ENCODE measurements at regions not wholly inside any gene's neighbourhood (a gene's known extent, or its start where the extent isn't known, plus 50 kb on each side); places are given as distances from the start of the nearest gene placed in this dataset.

DNA sequence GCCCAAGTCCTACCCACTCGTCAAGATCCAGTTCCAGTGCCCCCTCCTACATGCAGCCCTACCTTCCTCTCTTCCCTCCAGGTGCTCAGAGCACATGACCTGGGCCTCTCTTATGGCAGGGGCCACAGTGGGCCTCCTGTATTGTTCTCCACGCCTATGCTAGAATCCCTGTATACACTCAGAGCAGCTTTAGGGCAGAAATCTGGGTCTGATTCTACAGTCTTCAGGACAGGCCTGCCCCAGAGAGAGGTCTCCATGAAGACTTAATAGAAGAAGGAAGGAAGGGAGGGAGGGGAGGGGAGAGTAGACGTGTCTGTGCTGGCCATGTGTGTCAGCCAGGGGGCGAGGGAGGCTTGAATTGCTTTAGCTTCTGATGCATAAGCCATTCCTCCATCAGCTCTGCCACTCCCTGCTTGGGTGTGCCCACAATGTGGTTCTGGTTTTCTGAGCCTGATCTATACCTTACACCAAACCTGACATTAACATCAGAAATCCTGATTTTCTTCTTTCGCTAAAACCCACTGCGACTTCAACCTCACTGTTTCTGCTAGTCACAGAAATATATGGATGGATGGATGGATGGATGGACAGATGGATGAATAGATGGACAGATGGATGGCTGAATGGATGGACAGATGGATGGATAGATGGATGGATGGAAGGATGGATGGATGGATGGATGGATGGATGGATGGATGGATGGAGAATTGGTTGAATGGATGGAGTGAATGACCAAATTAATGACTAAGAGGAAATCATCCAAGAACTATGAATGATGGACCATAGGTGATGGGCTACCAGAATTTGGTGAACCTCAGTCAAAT, 56.6 kb upstream of the PRDM11 start:
- DNase-seq (ENCODE audit: low read depth): no peak

DNA sequence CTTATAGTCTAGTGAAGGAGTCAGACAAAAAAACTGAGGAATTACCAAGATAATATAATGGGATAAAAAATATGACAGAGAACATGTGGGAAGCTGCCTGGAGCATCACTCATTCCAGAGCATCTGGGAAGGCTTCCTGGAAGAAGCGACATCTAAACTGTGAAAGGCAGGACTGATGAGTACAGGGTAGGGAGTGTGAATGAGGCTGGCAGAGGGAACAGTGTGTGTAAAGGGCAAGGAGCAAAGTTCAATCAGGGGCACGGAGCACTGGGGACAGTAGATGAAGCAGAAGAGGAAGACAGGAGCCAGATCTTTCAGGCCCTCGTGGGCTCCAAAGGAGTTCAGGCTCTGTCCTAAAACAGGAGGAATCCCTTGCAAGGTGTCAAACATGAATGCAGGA, 55.8 kb upstream of the PRDM11 start:
- no peak for DNase-seq (ENCODE audit: low read depth)

DNA sequence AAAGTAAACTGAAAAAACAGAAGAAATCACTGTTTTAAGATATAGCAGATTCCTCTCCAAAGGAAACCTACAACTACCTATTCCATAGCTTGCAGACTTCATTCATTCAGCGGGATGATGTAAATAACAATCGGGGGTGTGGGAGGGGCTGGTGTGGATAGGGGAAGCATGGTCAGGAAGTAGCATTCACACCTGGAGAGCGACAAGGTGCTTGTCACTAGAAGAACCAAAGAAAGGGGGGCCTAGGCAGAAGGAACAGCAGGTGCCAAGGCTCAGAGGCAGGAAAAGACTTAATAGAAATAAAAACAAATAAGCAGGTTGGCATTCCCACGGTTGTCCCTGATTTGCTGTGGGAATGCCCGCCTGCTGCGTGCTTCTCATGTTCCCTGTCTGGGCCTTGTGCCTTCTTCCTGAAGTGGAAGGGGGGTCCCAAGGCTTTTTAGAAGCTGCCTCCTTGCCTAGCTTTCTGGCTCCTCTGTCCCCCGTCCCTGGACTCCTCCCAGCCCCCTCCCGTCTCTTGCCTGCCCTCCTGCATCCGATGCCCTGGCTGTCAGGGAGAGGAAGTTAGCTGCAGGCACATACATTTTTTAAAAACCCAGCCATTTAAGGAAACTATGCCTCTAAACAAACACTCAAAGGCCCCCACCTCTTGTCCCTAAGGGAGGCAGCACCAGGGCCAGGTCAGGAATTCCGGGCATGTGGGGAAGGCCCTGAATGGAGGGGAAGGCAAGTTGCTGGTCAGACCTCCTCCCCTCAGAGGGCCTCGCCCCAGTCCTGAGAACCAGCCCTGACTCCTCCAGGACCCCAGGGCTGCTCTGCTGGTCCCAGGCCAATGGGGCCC, 54.7 kb upstream of the PRDM11 start:
- DNase-seq (ENCODE audit: low read depth): no peak

DNA sequence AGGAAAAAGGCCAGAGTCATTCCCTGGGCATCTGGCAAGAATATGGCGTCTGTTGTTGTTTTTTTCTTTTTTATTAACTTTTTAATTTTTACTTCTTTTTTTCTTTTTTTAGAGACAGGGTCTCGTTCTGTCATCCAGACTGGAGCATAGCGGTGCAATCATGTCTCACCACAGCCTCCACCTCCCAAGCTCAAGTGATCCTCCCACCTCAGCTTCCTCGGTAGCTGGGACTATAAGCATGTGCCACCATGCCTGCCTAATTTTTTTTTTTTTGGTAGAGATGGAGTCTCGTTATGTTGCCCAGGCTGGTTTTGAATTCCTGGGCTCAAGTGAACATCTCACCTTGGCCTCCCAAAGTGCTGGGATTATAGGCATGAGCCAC, 54.0 kb upstream of the PRDM11 start:
- no peak for DNase-seq (ENCODE audit: low read depth)

DNA sequence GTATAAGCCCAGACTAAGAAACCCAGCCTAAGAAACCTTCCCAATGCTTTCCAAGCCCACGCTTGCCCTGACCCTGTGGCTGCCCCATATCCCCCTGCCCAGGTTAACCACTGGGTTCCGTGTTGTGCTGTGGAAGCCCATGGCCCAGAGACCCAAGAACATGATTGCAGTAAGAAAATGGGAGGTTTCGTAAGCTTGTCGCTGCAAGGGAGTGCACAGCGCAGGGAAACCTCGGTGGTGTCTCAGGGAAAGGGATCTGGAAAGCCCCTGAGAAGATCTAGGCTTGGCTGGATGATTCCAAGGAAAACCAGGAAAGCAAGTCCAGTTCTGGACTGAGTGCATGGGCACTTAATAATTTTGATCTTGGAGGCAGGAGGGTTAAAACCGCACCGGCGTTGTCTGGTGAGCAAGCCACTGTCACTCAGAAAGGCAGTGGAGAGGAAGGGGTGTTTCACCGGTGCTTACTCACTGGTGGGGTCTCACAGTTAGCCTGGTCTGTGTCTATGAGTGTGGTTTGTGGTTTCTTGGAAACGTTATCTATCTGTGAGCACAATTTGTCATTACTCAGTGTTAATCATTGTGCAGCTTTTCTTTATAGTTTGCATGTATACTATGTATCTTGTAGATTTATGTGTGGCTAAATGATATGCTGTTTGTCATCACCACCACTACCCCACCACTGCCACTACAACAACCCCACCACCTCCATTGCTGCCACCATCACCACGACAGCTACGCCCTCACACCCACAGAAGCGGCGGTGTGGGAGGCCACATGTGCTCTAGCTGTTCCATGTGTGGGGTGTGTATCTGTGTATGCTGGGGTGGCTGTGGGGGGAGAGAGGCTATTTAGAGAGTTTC, 53.3 kb upstream of the PRDM11 start:
- DNase-seq (ENCODE audit: low read depth): no peak

DNA sequence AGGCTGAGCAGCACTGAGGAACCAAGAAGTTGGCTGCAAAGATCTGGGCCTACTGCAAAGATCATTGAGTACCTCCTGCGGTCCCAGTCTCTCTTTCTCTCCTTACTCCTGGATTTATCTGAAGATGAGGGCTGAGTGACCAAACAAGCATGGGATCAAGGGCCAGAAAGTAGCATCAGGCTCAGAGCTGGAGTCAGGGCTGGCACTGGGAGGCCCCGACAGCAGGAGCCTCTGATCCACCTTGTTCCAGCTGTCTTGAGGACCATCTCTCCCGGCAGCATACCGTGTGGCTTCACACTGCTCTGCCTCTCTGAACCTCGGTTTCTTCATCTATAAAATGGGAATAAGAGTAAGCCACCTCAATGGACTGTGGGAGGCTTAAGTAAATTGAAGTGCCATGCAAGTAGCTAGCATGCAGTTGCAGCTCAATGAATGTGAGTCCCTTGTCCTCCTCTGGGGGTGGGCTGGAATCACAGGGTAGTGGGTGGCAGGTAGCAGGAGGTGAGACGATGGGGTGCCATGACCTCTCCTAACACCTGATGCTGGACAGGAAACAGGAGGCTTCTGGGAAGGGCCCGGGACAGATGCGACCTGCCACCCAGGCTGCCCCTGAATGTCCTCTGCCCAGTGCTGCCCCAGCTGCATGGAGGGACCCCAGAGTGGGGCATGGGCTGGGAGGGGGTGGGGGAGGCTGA, 52.5 kb upstream of the PRDM11 start:
- DNase-seq (ENCODE audit: low read depth): no peak

DNA sequence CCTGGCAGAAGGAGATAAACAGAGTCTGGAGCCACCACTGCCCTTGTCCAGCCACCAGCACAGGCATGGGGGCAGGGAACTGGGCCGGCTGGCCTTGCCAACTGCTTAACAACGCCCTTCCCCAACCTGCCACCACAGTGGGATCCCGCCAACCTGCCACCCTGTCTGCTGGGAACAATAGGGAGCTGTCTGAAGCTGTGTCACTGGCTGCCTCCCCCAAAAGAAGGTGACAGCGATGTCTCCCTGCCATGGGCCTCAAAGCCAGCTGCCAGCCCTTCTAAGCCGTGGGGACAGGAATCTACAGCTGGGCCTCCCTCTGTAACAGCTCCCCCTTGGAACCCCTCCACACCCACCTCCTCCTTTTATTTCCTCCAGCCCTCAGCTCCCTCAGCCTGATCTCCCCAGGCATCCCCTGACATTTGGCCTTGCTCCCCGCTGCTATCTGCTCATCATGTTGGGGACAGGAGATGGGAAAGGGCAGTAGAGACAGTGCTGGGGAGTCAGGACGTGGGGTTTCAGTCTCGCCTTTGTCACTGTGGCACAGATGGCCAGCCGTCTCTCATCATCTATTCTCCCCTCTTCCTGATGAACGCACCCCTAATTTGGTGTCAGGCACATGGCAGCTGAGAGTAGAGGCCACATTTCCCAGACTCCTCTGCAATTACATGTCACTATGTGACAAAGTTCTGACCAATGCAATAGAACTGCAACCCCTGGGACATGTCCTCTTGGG, 51.3 kb upstream of the PRDM11 start:
- no peak for DNase-seq (ENCODE audit: low read depth)

DNA sequence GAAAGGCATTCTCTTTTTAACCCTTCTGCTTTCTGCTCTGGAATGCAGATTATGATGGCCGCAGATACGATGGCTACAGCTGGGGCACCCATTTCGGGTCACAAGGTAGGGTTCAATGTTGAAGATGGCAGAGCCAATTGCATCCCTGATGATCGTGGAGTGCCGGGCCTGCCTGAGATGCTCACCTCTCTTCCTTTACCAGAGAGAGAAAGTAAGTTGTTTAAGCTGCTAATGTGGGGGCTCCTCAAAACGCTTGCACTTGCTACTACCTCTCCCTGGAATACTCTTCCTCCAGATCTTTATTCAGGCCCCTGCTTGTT, 50.8 kb upstream of the PRDM11 start:
- DNase-seq (ENCODE audit: low read depth): no peak

DNA sequence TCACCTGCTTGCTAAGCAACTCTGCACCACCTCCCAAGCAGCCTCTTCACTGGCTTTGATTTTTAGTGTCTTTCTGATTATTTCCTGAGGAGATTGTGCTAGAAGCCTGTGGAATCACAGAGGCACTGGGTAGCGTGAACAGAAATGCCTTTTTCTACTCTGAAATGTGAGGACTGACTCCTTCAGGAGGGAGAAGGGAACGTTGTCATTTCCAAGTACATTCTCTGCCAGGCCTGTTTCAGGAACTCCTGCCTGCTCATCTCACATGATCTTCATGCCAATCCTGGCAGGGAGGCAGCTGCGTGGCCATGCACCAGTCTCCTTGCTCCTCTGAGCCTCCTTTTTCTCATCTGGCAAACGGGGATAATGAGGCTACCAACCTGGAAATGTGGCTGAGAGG, 49.8 kb upstream of the PRDM11 start:
- DNase-seq (ENCODE audit: low read depth): no peak

Measured in T-helper 22 cell (primary cell).